ENCODE measurements at regions not wholly inside any gene's neighbourhood (a gene's known extent, or its start where the extent isn't known, plus 50 kb on each side); places are given as distances from the start of the nearest gene placed in this dataset.

- no peak for DNase-seq
- Histone ChIP-seq H3K4me1 (no peaks in the 10 kb centered on the region), H3K9me3 (no peaks in the 10 kb centered on the region), H3K27me3 (replicated peaks; ENCODE audit: control insufficient read depth, insufficient read depth, low read length) (no peaks in the 10 kb centered on the region), H3K36me3 (ENCODE audit: control insufficient read depth, insufficient read depth, low read length) (no peaks in the 10 kb centered on the region), H3K4me3 (ENCODE audit: low read depth, low read length) (no peak overlapping the region)
- BruUV-seq (replicated peaks), result no TSS peak
- Mint-ChIP-seq H3K27ac (ENCODE audit: unreplicated experiment) (no peak overlapping the region), H3K27me3 (ENCODE audit: insufficient read depth, unreplicated experiment) (no peaks in the 10 kb centered on the region), H3K4me1 (ENCODE audit: low read depth, unreplicated experiment) (no peaks in the 10 kb centered on the region), H3K9me3 (ENCODE audit: unreplicated experiment) (no peaks in the 10 kb centered on the region), H3K36me3 (ENCODE audit: insufficient read depth, unreplicated experiment) (no peaks in the 10 kb centered on the region), H3K4me3 (ENCODE audit: unreplicated experiment) (no peak overlapping the region)
- TF ChIP-seq, protein P1, sequence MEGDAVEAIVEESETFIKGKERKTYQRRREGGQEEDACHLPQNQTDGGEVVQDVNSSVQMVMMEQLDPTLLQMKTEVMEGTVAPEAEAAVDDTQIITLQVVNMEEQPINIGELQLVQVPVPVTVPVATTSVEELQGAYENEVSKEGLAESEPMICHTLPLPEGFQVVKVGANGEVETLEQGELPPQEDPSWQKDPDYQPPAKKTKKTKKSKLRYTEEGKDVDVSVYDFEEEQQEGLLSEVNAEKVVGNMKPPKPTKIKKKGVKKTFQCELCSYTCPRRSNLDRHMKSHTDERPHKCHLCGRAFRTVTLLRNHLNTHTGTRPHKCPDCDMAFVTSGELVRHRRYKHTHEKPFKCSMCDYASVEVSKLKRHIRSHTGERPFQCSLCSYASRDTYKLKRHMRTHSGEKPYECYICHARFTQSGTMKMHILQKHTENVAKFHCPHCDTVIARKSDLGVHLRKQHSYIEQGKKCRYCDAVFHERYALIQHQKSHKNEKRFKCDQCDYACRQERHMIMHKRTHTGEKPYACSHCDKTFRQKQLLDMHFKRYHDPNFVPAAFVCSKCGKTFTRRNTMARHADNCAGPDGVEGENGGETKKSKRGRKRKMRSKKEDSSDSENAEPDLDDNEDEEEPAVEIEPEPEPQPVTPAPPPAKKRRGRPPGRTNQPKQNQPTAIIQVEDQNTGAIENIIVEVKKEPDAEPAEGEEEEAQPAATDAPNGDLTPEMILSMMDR (IDR thresholded peaks at IDR 0.05; ENCODE audit: insufficient read depth in 1 of 2, low read depth in 1 of 2, low read length in 1 of 2, severe bottlenecking in 1 of 2, unreplicated experiment in 1 of 2), result no peak
- intact Hi-C loops (cut with micrococcal nuclease; ENCODE audit: unreplicated experiment), result no loop called here
- CTCF ChIA-PET, result no interaction called here
- POLR2A ChIA-PET, result no interaction called here
These were observed 172.5 kb upstream of the CDIN1 start for GRCh38 chr15:36406911-36407310.

GRCh38 chr15:36407647-36408046 is 171.8 kb upstream of the CDIN1 start:
- H3K9me3 ChIP-seq, result no peaks in the 10 kb centered on the region
- H3K27me3 ChIP-seq (replicated peaks; ENCODE audit: control insufficient read depth, insufficient read depth, low read length), result no peaks in the 10 kb centered on the region
- Mint-ChIP-seq H3K27me3 (ENCODE audit: insufficient read depth, unreplicated experiment) (no peaks in the 10 kb centered on the region), H3K27ac (ENCODE audit: unreplicated experiment) (no peak overlapping the region), H3K9me3 (ENCODE audit: unreplicated experiment) (no peaks in the 10 kb centered on the region), H3K4me1 (ENCODE audit: low read depth, unreplicated experiment) (no peaks in the 10 kb centered on the region), H3K4me3 (ENCODE audit: unreplicated experiment) (no peak overlapping the region), H3K36me3 (ENCODE audit: insufficient read depth, unreplicated experiment) (no peaks in the 10 kb centered on the region)
- TF ChIP-seq, protein P1 (IDR thresholded peaks at IDR 0.05; ENCODE audit: insufficient read depth in 1 of 2, low read depth in 1 of 2, low read length in 1 of 2, severe bottlenecking in 1 of 2, unreplicated experiment in 1 of 2), result no peak
- H3K4me1 ChIP-seq, result no peaks in the 10 kb centered on the region
- intact Hi-C loops (cut with micrococcal nuclease; ENCODE audit: unreplicated experiment), result no loop called here
- H3K36me3 ChIP-seq (ENCODE audit: control insufficient read depth, insufficient read depth, low read length), result no peaks in the 10 kb centered on the region
- H3K4me3 ChIP-seq (ENCODE audit: low read depth, low read length), result no peak overlapping the region
- no peak for DNase-seq
- BruUV-seq (replicated peaks), result no TSS peak
- CTCF ChIA-PET, result no interaction called here
- POLR2A ChIA-PET, result no interaction called here

DNA sequence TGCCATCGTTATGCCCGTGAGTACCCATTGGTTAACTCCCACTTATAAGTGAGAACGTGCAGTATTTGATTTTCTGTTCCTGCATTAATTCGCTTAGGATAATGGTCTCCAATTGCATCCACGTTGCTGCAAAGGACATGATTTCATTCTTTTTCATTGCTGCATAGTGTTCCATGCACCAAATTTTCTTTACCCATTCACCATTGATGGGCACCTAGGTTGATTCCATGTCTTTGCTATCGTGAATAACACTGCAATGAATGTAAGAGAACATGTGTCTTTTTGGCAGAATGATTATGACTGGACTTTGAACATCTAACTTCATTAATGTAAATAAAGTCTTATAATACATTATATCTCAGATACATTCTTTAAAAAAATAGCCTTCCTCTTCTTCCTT is 169.6 kb upstream of the CDIN1 start:
- no peaks in the 10 kb centered on the region for H3K27me3 ChIP-seq (replicated peaks; ENCODE audit: control insufficient read depth, insufficient read depth, low read length)
- Mint-ChIP-seq H3K4me3 (ENCODE audit: unreplicated experiment) (no peak overlapping the region), H3K36me3 (ENCODE audit: insufficient read depth, unreplicated experiment) (no peaks in the 10 kb centered on the region), H3K27me3 (ENCODE audit: insufficient read depth, unreplicated experiment) (no peaks in the 10 kb centered on the region), H3K27ac (ENCODE audit: unreplicated experiment) (no peak overlapping the region), H3K4me1 (ENCODE audit: low read depth, unreplicated experiment) (no peaks in the 10 kb centered on the region), H3K9me3 (ENCODE audit: unreplicated experiment) (no peaks in the 10 kb centered on the region)
- H3K9me3 ChIP-seq, result no peaks in the 10 kb centered on the region
- CTCF ChIA-PET, result no interaction called here
- no peak for DNase-seq
- intact Hi-C loops (cut with micrococcal nuclease; ENCODE audit: unreplicated experiment), result no loop called here
- BruUV-seq (replicated peaks), result no TSS peak
- H3K4me1 ChIP-seq, result no peaks in the 10 kb centered on the region
- POLR2A ChIA-PET, result no interaction called here
- no peak overlapping the region for H3K4me3 ChIP-seq (ENCODE audit: low read depth, low read length)
- no peaks in the 10 kb centered on the region for H3K36me3 ChIP-seq (ENCODE audit: control insufficient read depth, insufficient read depth, low read length)
- TF ChIP-seq, protein P1 (IDR thresholded peaks at IDR 0.05; ENCODE audit: insufficient read depth in 1 of 2, low read depth in 1 of 2, low read length in 1 of 2, severe bottlenecking in 1 of 2, unreplicated experiment in 1 of 2), result no peak

All from Caco-2 (cell line).